Sigmoid colon (tissue), 6 donors: ENCODE measurements at regions not wholly inside any gene's neighbourhood (a gene's known extent, or its start where the extent isn't known, plus 50 kb on each side); places are given as distances from the start of the nearest gene placed in this dataset.

Experiments used
- DNase-seq: peaks from one replicate; pipeline ENCODE4 v3.0.0-alpha.2; 2019
- H3K27ac ChIP-seq, 4 donors: fragments of 200-600 bp; sonication (generic); one replicate each; pipeline ENCODE4 v1.5.1; 2016 to 2019; ENCODE audit warnings: mild to moderate bottlenecking in 1 of 4
- H3K27me3 ChIP-seq, 3 donors: fragments of 200-600 bp; sonication (generic); one replicate each; pipeline ENCODE4 v1.5.1; 2019; ENCODE audit warnings: mild to moderate bottlenecking in 1 of 3
- H3K36me3 ChIP-seq, 4 donors: fragments of 200-600 bp; sonication (generic); one replicate each; pipeline ENCODE4 v1.5.1; 2016 to 2019
- H3K4me1 ChIP-seq, 4 donors: fragments of 200-600 bp; sonication (generic); one replicate each; pipeline ENCODE4 v1.5.1; 2017 to 2019
- H3K4me3 ChIP-seq, 4 donors: fragments of 200-600 bp; sonication (generic); one replicate each; pipeline ENCODE4 v1.5.1; 2017 to 2019; ENCODE audit warnings: mild to moderate bottlenecking in 2 of 4, moderate library complexity in 1 of 4
- H3K9me3 ChIP-seq, 4 donors: fragments of 200-600 bp in 3 of 4; sonication (generic) in 3 of 4; one replicate each; pipeline versions ENCODE4 v1.5.1 to v1.6.1; 2013 to 2019
- CTCF ChIP-seq, 4 experiments: fragments of 450-650 bp in 3 of 4; fragments of 200-600 bp in 1 of 4; IDR thresholded peaks; one replicate each; pipeline ENCODE4 v1.5.1; 2016 to 2019; ENCODE audit warnings: antibody characterized with exemption in 4 of 4, mild to moderate bottlenecking in 3 of 4, moderate library complexity in 2 of 4
- EP300 ChIP-seq, 4 donors: sonication (generic); formaldehyde crosslinking; IDR thresholded peaks; one replicate each; pipeline ENCODE4 v1.6.1; 2017; ENCODE audit warnings: antibody characterized with exemption in 4 of 4
- POLR2A ChIP-seq, 2 donors: fragments of 450-650 bp; IDR thresholded peaks; one replicate each; pipeline ENCODE4 v1.6.1; 2016; ENCODE audit warnings: antibody characterized with exemption in 2 of 2, mild to moderate bottlenecking in 2 of 2, moderate library complexity in 2 of 2
- POLR2AphosphoS5 ChIP-seq, 4 donors: sonication (generic); formaldehyde crosslinking; IDR thresholded peaks; one replicate each; pipeline ENCODE4 v1.6.1; 2017; ENCODE audit warnings: antibody characterized with exemption in 4 of 4
- WGBS, 2 donors: extraction: QIAGEN DNeasy Blood & Tissue Kit; methylation state at CpG; one replicate each; pipeline ENCODE4 v1.1.7; 2013; 5-methylcytosine and 5-hydroxymethylcytosine counted together
- intact Hi-C: fragments of 100-400 bp; cut with DNase I; formaldehyde crosslinking; loops from one replicate; pipeline ENCODE4 v1.15.1; 2023
- donor health status: healthy with polysubstance abuse.
- donor health status: healthy.

- intact Hi-C loops = no loop called here
- Histone ChIP-seq H3K4me3 (no peak overlapping the region), H3K27me3 (peaks cover 8 to 67% (median 37%) of the 10 kb centered on the region in 3 donors), H3K4me1 (no peaks in the 10 kb centered on the region), H3K36me3 (no peaks in the 10 kb centered on the region), H3K27ac (no peak overlapping the region), H3K9me3 (no peaks in the 10 kb centered on the region)
- 77 to 84% methylated on average over 38 of the region's 38 CpGs for WGBS, 2 donors
- DNase-seq = no peak
- no peak for TF ChIP-seq CTCF (IDR thresholded peaks at IDR 0.05)
- no peak for TF ChIP-seq EP300 (IDR thresholded peaks at IDR 0.05)
- TF ChIP-seq POLR2A (IDR thresholded peaks at IDR 0.05) = no peak
- no peak for TF ChIP-seq POLR2AphosphoS5 (IDR thresholded peaks at IDR 0.05)
Observed at GRCh38 chr7:1329966-1330800, 97.5 kb downstream of the UNCX start.

DNA sequence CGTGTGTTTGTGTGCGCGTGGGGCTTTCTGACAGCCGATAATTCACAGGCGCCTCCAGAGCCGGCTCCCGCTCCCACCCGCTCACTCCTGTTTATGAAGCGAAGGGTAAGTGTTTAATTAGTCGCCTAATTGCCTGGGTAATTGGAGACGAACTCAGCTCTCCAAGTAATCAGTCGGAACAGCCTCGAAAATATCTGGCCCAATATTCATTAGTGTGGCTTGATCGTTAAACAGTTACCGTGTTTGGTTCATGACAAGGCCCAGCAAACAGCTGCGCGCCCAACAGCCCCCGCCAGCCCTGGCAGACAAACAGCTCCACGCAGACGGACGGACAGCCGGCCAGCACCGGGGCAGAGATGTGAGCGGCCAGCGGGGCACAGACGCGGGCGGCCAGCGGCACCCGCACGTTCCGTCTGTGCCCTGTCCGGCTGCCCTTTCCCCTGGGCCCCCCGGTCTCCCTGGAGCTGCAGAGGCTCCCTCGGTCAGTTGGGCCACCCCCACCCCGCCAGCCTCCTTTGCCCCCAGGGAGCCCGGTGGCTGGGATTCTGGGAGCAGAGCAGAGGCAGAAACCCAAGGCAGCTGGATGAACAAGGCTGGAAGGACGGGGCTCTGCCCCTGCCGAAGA lies 98.2 kb downstream of the UNCX start:
- H3K4me3 ChIP-seq = no peak overlapping the region
- no peaks in the 10 kb centered on the region for H3K36me3 ChIP-seq
- peak; percentile 48 for DNase-seq
- H3K9me3 ChIP-seq = peaks cover 0 to 2% (median 0%) of the 10 kb centered on the region in 4 donors
- H3K27me3 ChIP-seq = peaks cover 8 to 66% (median 35%) of the 10 kb centered on the region in 3 donors
- no peaks in the 10 kb centered on the region for H3K4me1 ChIP-seq
- intact Hi-C loops = no loop called here
- WGBS, 2 donors = 79% methylated on average over 39 of the region's 39 CpGs
- TF ChIP-seq POLR2AphosphoS5 (IDR thresholded peaks at IDR 0.05) (no peak), CTCF (IDR thresholded peaks at IDR 0.05) (no peak), EP300 (IDR thresholded peaks at IDR 0.05) (no peak), POLR2A (IDR thresholded peaks at IDR 0.05) (no peak)
- H3K27ac ChIP-seq = no peak overlapping the region

DNA sequence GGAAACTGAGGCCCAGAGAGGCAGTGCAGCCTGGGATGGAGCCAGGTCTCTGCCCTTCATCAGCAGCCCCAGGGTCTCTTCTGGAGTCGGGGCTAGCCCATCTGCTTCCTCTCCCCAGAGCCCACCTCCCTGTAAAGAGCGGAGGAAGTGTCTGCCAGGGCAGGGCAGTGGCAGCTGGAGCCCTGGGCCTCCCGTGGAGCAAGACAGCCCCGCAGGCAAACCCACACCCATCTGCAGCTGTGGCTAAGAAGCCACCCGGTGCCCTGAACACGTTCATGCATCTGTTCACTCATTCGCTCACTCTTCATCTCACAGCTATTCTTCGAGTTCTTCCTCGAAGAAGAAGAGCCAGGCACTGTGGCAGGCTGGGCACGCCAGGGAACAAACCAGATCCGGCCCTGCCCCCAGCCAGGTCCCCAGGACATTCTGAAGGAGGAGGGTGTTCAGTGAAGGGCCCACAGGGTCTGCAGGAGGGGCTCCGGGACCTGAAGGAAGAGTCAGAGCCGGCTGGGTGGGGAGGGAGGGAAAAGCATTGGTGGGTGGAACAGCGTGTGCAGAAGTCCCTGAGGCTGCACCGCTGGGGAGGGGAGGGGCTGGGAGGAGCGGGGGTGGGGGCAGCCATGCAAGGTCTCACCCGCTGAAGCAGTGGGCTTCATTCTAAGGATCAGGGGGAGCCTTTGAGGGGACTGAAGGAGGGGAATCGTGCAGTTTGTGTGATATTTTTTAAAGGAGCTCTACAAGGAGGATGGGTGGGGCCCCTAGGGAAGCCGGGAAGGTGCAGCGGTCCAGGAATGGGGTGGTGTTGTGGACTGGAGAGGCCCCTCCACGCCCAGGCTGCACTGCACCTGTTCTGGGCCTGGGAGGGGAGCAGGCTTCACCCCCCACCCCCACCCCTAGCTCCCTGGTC lies 99.1 kb downstream of the UNCX start:
- Histone ChIP-seq H3K27me3 (peaks cover 8 to 63% (median 37%) of the 10 kb centered on the region in 3 donors), H3K4me1 (no peaks in the 10 kb centered on the region), H3K36me3 (no peaks in the 10 kb centered on the region), H3K27ac (no peak overlapping the region), H3K4me3 (no peak overlapping the region), H3K9me3 (peaks cover 0 to 4% (median 0%) of the 10 kb centered on the region in 4 donors)
- DNase-seq = peak; percentile 44
- TF ChIP-seq POLR2AphosphoS5 (IDR thresholded peaks at IDR 0.05) (no peak), EP300 (IDR thresholded peaks at IDR 0.05) (no peak), CTCF (IDR thresholded peaks at IDR 0.05) (no peak), POLR2A (IDR thresholded peaks at IDR 0.05) (no peak)
- WGBS, 2 donors = 48 to 49% methylated on average over 21 of the region's 21 CpGs
- intact Hi-C loops = no loop called here

GRCh38 chr7:1336509-1336908 lies 103.8 kb downstream of the UNCX start:
- peaks cover 5 to 63% (median 31%) of the 10 kb centered on the region in 3 donors for H3K27me3 ChIP-seq
- H3K9me3 ChIP-seq = peaks cover 0 to 12% (median 2%) of the 10 kb centered on the region in 4 donors
- H3K4me1 ChIP-seq = no peaks in the 10 kb centered on the region
- H3K27ac ChIP-seq = no peak overlapping the region
- WGBS, 2 donors = 87% methylated on average over 3 of the region's 3 CpGs
- DNase-seq = no peak
- intact Hi-C loops = no loop called here
- no peaks in the 10 kb centered on the region for H3K36me3 ChIP-seq
- TF ChIP-seq POLR2AphosphoS5 (IDR thresholded peaks at IDR 0.05) (no peak), CTCF (IDR thresholded peaks at IDR 0.05) (no peak), POLR2A (IDR thresholded peaks at IDR 0.05) (no peak), EP300 (IDR thresholded peaks at IDR 0.05) (no peak)
- no peak overlapping the region for H3K4me3 ChIP-seq
